HL-60 (cell line): ENCODE measurements at regions not wholly inside any gene's neighbourhood (a gene's known extent, or its start where the extent isn't known, plus 50 kb on each side); places are given as distances from the start of the nearest gene placed in this dataset.

Experiments
- POLR2AphosphoS5 ChIP-seq: IDR thresholded peaks from 2 replicates; pipeline ENCODE4 v1.6.1; 2012; ENCODE audit warnings: low read depth
- SPI1 ChIP-seq: IDR thresholded peaks from 2 replicates; pipeline ENCODE4 v1.6.1; 2012; ENCODE audit warnings: low read depth, mild to moderate bottlenecking, borderline replicate concordance
- TF ChIP-seq, protein P1 (sequence below): IDR thresholded peaks from one replicate; pipeline ENCODE4 v1.5.1; 2011; ENCODE audit warnings: low read length, control low read depth, inconsistent platforms; ENCODE audit not compliant: insufficient read depth

DNA sequence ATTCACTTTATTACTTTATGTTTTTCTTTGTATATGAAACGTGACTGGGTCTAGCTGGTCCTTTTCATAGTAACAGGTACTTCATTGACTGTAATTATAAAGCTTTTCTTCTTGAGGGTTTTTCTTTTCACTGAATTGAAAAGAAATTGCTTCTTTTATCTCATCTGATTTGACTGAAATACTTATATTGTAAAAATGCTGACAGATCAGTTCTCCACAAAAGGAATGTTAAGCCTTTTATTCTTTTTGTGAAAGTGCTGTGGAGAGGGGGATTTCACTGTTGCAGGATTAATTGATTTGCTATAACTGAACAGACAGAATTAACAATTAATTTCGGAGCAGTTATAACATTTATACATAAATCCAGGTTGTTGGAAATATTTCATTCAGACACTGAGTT, 2043.6 kb upstream of the C9orf72 start:
- TF ChIP-seq, protein P1, sequence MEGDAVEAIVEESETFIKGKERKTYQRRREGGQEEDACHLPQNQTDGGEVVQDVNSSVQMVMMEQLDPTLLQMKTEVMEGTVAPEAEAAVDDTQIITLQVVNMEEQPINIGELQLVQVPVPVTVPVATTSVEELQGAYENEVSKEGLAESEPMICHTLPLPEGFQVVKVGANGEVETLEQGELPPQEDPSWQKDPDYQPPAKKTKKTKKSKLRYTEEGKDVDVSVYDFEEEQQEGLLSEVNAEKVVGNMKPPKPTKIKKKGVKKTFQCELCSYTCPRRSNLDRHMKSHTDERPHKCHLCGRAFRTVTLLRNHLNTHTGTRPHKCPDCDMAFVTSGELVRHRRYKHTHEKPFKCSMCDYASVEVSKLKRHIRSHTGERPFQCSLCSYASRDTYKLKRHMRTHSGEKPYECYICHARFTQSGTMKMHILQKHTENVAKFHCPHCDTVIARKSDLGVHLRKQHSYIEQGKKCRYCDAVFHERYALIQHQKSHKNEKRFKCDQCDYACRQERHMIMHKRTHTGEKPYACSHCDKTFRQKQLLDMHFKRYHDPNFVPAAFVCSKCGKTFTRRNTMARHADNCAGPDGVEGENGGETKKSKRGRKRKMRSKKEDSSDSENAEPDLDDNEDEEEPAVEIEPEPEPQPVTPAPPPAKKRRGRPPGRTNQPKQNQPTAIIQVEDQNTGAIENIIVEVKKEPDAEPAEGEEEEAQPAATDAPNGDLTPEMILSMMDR = no peak
- no peak for TF ChIP-seq POLR2AphosphoS5
- TF ChIP-seq SPI1 = no peak
